ENCODE measurements at regions not wholly inside any gene's neighbourhood (a gene's known extent, or its start where the extent isn't known, plus 50 kb on each side); places are given as distances from the start of the nearest gene placed in this dataset.

DNA sequence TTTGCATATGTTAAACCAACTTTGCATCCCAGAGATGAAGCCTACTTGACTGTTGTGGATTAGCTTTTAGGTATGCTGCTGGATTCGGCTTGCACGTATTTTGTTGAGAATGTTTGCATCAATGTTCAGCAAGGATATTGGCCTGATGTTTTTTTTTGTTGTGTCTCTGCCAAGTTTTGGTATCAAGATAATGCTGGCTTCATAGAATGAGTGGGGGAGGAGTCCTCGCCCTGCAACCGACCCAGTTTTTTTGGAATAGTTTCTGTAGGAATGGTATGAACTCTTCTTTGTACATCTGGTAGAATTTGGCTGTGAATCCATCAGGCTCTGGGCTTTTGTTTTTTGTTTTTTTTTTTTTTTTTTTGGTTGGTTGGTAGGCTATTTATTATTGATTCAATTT, 147.9 kb downstream of the AHR start:
- DNase-seq (ENCODE audit: low read depth): no peak
- H3K4me3 ChIP-seq (ENCODE audit: low read depth, low read length): no peak overlapping the region
- TF ChIP-seq, protein P1, sequence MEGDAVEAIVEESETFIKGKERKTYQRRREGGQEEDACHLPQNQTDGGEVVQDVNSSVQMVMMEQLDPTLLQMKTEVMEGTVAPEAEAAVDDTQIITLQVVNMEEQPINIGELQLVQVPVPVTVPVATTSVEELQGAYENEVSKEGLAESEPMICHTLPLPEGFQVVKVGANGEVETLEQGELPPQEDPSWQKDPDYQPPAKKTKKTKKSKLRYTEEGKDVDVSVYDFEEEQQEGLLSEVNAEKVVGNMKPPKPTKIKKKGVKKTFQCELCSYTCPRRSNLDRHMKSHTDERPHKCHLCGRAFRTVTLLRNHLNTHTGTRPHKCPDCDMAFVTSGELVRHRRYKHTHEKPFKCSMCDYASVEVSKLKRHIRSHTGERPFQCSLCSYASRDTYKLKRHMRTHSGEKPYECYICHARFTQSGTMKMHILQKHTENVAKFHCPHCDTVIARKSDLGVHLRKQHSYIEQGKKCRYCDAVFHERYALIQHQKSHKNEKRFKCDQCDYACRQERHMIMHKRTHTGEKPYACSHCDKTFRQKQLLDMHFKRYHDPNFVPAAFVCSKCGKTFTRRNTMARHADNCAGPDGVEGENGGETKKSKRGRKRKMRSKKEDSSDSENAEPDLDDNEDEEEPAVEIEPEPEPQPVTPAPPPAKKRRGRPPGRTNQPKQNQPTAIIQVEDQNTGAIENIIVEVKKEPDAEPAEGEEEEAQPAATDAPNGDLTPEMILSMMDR (IDR thresholded peaks at IDR 0.05; ENCODE audit: insufficient read depth, low read depth, low read length): no peak

DNA sequence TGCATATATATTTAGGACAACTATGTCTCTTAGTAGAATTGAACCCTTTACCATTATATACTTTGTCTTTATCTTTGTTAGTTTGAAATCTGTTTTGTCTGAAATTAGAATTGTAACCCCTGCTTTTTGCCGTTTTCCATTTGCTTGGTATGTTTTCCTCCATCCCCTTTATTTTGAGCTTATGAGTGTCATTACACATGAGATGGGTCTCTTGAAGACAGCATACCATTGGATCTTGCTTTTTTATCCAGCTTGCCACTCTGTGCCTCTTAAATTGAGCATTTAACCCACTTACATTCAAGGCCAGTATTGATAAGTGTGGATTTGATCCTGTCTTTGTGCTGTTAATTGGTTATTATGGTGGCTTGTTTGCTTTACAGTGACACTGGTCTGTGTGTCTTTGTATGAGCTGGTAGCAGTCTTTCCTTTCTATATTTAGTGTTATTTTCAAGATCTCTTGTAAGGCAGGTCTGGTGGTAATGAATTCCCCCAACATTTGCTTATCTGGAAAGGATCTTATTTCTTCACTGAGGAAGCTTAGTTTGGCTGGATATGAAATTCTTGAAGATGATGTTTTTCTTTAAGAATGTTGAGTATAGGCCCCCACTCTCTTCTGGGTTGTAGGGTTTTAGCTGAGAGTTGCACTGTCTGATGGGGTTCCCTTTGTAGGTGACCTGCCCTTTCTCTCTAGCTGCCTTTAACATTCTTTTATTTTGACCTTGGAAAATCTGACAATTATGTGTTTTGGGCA, 149.5 kb downstream of the AHR start:
- TF ChIP-seq, protein P1 (IDR thresholded peaks at IDR 0.05; ENCODE audit: insufficient read depth, low read depth, low read length): no peak
- no peak for DNase-seq (ENCODE audit: low read depth)
- H3K4me3 ChIP-seq (ENCODE audit: low read depth, low read length): no peak overlapping the region

DNA sequence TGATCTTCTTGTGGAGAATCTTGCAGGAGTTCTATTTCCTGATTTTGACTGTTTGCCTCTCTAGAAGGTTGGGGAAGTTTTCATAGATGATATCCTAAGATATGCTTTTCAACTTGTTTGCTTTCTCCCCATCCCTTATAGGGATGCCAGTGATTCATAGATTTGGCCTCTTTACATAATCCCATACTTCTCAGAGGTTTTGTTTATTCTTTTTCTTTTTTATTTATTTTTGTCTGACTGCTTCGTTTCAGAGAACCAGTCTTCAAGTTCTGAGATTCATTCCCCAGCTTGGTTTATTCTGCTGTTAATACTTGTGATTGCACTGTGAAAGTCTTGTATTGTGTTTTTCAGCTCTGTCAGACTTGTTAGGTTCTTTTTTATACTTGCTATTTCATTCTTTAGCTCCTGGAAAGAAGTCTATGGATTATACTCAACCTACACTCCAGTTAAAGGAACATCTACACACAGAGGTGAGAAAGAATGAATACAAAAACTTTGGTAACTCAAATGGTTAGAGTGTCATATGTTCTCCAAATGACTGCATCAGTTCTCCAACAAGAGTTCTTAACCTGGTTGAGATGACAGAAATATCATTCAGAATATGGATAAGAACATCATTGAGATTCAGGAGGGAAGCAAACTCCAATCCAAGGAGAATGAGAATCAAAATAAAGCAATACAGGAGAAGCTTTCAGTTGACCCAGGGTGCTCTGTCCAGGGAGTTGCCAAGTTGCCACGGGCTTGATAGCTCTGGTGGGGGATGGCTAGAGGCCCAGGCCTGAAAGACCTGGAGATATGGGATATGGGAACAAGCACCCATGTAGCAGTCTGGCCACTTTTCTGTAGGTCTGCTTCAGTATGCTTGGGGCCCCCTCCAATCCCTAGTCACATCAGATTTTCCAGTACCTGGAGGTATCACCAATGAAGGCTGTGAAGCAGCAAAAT, 150.3 kb downstream of the AHR start:
- DNase-seq (ENCODE audit: low read depth): no peak
- no peak overlapping the region for H3K4me3 ChIP-seq (ENCODE audit: low read depth, low read length)
- TF ChIP-seq, protein P1 (IDR thresholded peaks at IDR 0.05; ENCODE audit: insufficient read depth, low read depth, low read length): no peak

DNA sequence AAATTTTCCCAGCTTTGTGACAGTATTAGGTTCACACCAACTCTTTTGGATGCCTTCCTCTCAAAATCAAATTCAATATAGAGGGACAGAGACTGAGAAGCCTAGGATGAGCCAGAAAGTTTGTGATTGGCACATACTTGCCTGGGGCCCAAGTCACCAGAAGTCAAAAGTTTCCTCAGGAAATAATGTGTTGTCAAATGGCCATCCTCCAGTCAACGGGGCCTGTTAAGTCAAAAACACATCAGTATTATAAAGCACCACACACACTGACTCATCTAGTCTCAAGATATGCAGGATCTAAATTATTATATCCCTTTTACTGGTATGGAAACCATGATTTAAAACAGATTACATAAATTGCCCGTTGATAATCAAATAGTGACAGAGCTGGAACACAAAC, 158.1 kb downstream of the AHR start:
- TF ChIP-seq, protein P1 (IDR thresholded peaks at IDR 0.05; ENCODE audit: insufficient read depth, low read depth, low read length): no peak
- H3K4me3 ChIP-seq (ENCODE audit: low read depth, low read length): no peak overlapping the region
- DNase-seq (ENCODE audit: low read depth): no peak

DNA sequence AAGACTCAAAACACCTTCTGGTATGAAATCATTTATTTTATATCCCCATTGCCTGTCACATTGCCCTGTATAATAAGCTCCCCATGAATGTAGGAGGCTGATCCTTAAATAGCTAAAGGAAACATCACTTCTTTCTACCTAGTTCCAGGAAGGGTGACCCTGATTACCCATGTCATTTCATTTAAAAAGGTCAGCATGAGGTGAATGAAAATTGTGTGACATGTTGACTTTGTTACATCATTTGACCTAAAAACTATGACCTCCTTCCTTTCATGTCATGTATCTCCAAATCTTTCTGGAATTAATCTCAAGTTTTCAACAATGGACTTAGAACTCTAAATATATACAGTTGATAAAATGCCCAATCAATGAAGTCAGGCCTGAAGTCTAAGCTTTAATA, 161.5 kb downstream of the AHR start:
- DNase-seq (ENCODE audit: low read depth): no peak
- TF ChIP-seq, protein P1 (IDR thresholded peaks at IDR 0.05; ENCODE audit: insufficient read depth, low read depth, low read length): no peak
- H3K4me3 ChIP-seq (ENCODE audit: low read depth, low read length): no peak overlapping the region

DNA sequence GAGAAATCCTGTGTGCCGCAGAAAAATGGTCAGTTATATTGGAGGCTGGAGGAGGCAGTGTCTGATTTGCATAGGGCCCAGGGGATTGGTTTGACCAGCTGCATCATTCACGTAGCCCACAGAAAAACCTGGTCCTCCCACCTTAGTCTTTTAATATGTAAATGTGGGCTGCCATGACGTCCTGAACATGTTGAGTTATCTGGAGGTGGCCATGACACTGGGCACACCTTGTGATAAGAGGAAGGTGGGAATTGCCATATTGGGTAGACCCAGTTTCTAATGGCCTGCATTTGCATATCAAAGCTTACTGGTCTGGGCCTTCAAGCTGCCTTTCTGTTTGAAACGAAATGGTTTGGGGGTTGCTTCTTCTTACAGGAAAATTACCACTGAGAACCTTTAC, 162.2 kb downstream of the AHR start:
- TF ChIP-seq, protein P1 (IDR thresholded peaks at IDR 0.05; ENCODE audit: insufficient read depth, low read depth, low read length): no peak
- no peak for DNase-seq (ENCODE audit: low read depth)
- H3K4me3 ChIP-seq (ENCODE audit: low read depth, low read length): no peak overlapping the region

Data from fibroblast of villous mesenchyme (primary cell).